NCI-H69 (cell line): ENCODE measurements at regions not wholly inside any gene's neighbourhood (a gene's known extent, or its start where the extent isn't known, plus 50 kb on each side); places are given as distances from the start of the nearest gene placed in this dataset.

Experiments
- DNase-seq: peaks from one replicate; lab custom pipeline; 2025; lab: John Stamatoyannopoulos, UW

GRCh38 chr4:14446904-14447303 is 555.4 kb upstream of the CPEB2 start:
- no peak for DNase-seq

DNA sequence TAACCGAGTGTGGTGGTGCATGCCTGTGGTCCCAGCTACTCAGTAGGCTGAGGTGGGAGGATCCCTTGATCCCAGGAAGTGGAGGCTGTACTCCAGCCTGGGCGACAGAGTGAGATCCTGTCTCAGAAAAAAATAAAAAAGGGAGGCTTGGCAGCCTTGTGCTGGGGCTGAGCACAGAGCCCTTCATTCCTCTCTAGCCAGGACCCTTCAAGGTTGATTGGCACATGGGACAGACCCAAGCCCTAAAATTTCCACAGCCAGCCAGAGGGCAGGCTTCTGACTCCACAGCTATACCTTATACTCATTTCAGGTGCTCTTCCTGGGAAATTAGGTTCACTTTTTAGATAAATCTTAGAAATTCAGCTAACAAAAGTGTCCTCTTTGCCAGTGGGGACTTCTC is 553.0 kb upstream of the CPEB2 start:
- no peak for DNase-seq

GRCh38 chr4:14452001-14452400 is 550.3 kb upstream of the CPEB2 start:
- DNase-seq: no peak

GRCh38 chr4:14452764-14453163 is 549.5 kb upstream of the CPEB2 start:
- no peak for DNase-seq

DNA sequence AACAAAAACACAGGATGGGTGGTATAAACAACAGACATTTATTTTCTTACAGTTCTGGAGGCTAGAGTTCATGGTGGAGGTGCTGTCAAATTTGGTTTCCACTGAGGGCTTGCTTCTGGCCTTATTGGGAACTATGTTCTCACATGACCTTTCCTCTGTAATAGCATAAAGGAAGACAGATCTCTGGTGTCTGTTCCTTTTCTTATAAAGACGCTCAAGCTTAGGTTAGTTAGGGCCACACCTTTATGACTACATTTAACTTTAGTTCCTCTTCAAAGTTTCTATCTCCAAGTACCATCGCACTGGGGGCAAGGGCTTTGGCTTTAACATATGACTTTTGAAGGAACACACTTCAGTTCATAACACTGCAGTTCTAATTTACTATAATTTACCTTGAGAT is 543.8 kb upstream of the CPEB2 start:
- DNase-seq: no peak

- DNase-seq: no peak
These were observed 537.2 kb upstream of the CPEB2 start for GRCh38 chr4:14465057-14465456.

DNA sequence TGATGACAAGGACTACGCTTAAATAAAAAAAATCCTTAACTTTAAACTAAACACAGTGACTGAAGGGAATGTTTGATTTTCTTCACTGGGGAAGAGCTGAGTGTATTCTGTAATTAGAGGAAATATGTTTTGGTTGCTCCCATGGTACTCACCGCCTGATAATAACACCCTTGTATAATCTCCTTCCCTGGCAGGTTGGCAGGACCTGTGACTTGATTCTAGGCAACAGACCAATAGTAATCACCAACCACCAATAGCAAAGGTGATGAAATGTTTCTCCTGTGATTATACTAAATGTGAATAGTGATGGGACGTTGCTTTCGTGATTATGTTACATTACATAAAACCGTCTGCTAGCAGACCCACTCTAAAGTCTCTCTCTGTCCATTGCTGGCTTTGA is 536.8 kb upstream of the CPEB2 start:
- DNase-seq: no peak

DNA sequence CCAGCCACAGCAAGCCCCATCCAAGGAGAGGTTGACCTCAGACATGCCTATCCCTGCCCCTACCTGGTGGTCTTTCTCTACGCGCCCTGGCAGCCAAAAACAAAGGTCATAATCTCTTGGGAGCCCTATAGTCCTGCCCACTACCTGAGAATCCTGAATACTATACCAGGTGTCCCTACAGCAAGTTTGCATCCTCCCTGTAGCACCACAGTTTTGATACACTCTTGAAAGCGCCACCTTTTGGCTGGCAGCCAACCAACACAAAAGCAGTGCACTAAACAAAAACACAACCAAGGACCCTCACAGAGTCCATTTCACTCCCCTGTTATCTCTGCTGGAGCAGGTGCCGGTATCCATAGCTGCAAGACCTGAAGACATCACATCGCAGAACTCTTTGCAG is 523.8 kb upstream of the CPEB2 start:
- peak; percentile 1 for DNase-seq

DNA sequence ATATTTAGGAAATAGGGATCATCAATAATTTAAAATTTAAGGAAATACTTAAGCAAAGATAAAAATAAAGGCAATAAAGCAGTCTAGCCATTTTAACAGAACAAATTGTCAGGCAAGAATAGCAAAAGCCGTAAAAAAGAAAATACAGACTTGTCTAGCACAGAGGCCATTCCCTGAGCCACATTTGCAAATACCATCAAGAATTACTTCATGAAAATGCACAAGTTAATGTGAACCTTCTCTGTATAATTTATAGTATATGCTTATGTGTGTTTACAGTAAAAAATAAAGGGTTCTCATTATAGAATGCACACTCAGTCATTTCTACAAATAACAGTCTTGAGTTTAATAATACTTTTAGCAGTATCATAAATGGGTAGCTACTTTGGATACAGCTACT is 505.9 kb upstream of the CPEB2 start:
- DNase-seq: no peak

- DNase-seq: no peak
These were observed 505.3 kb upstream of the CPEB2 start for GRCh38 chr4:14496969-14497368.

- no peak for DNase-seq
These were observed 498.1 kb upstream of the CPEB2 start for GRCh38 chr4:14504162-14504561.

DNA sequence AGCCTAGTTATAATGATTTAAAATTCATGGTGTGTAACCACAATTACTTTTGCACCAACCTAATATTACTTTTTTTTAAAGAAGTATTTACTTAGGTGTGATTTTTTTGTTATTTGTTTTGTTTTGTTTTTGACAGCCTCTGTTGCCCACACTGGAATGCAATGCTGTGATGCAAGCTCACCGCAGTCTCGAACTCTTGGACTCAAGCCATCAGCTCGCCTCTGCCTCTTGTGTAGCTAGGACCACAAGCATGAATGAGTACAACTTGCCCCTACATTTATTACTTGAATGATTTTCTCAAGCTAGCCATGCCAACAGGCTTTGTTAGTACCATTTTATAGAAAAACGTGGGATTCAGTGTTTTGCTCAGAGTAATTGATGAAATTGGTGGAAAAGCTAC is 488.8 kb upstream of the CPEB2 start:
- DNase-seq: no peak

DNA sequence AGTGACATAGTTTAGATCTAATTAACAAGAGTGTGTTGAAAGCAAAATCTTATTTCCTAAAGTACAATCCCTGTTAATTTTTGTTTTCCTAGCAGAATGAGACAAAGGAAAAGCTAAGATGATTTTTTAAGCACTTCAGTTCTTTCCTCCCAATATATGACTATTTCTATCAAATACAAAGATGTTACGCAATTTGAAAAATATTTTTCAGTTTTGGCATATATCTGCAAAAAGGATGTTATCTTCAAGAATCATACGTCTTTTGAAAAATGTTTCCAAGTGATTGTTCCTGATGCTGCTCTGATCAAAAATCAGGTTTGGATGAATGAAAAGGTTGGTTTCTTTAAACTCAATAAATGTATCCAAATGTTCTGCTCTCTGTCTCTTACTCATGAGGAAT is 486.7 kb upstream of the CPEB2 start:
- DNase-seq: no peak

GRCh38 chr4:14518136-14518535 is 484.1 kb upstream of the CPEB2 start:
- DNase-seq: no peak

DNA sequence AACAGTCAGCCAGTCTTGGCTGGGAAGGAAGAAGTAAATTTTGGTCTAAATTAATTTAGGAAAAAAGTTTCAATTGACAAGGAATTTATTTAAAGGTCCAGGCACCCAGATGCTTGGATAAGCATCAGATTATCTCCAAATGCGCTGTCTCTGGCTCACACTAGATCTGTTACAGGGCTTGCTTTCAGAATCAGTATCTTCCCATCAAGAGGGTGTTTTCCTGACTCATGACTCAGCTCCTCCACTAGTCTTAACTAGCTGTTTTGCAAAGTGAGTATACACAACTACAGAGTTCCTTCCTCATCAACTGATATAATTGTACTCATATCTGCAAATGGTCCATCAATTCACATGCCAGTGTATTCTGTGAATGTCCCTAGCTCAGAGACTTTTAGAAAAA is 482.1 kb upstream of the CPEB2 start:
- DNase-seq: no peak

GRCh38 chr4:14524276-14524675 is 478.0 kb upstream of the CPEB2 start:
- no peak for DNase-seq

GRCh38 chr4:14528918-14529317 is 473.4 kb upstream of the CPEB2 start:
- DNase-seq: no peak

DNA sequence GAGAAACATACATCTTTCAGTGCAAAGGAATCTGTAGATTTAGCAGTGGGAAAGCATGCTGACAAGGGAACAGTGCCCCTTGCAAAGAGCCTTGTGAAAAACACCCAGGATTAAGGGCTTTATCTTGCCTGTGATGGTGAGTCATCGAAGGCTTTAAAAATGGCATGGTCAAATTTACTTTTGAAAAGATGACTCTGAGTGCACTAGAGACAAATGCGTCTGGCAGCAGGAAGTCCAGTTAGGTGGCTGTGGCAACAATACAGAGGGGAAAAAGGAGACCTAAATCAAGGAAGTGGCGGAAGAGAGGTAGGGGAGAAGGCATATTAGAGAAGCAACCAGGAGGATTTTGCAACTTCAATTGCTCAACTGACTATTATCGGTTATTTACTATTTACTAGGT is 472.6 kb upstream of the CPEB2 start:
- peak; percentile 4 for DNase-seq

GRCh38 chr4:14532436-14532835 is 469.8 kb upstream of the CPEB2 start:
- peak; percentile 0 for DNase-seq

DNA sequence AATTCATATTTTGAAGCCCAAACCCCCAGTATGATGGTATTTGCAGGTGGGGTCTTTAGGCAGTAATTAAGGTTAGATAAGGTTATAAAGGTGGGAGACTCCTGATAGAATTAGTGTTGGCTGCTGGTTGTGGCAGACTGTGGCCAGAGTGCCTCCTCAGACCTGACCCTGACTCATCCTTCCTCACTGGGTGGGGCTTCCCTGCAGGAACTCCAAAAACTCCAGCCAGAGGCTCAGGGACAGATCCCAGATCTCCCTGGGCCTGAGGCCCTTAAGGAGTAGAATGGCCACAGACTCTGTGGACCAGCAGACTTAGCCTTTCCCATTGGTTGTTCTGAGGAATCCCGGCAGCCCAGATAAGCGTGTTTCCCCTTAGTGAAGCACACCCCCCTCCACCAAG is 463.0 kb upstream of the CPEB2 start:
- DNase-seq: no peak

DNA sequence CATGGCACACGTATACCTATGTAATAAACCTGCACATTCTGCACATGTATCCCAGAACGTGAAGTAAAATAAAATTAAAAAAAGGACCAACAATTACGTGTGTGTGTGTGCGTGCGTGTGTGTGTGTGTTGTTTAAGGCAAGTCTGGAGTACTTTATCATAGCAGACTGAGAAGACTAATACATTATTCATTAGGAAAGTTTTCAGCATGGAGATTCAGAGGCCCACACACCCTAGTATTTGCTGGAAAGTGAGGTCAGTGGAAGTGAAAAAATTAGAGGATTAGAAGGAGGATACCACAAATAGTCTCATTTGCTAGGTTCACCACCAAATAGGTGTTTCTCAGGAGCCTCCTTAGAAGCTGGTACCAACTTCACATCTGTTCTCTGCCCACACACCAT is 457.1 kb upstream of the CPEB2 start:
- no peak for DNase-seq

DNA sequence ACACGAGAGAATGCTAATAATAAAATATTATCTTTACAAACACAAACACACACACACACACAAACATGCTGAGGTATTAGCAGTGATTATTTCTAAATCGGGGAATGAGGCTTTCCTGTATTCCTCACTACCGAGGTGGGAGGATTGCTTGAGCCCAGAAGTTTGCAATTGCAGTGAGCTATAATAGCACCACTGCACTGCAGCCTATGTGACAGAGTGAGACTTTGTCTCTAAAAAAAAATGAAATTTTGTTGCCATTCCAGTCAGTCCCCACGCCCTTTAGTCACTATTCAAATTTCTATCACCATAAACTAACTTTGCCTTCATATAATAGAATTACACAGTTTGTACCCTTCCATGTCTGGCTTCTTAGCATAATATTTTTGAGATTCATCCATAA is 456.5 kb upstream of the CPEB2 start:
- no peak for DNase-seq

GRCh38 chr4:14552119-14552518 is 450.2 kb upstream of the CPEB2 start:
- DNase-seq: no peak

DNA sequence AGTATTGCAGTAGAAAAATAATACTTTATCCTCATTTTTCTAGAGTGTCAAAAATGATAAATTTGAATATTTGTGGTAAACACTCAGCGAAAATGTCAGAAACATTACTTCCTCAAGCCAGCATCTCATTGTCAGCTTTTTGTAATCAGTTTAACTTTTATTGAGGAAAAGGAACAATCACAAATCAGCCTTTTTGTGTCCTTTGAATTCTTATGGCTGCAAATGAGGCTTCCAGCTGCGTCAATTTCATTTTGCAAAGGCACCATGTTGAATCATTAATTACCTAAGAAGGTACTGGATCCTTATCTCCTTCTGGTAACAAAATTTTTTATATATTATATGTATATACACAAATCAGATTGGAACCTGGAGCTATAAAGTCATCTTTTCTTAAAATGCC is 442.6 kb upstream of the CPEB2 start:
- DNase-seq: no peak

GRCh38 chr4:14560577-14560976 is 441.7 kb upstream of the CPEB2 start:
- no peak for DNase-seq
